Endothelial cell of umbilical vein (primary cell): ENCODE measurements at regions not wholly inside any gene's neighbourhood (a gene's known extent, or its start where the extent isn't known, plus 50 kb on each side); places are given as distances from the start of the nearest gene placed in this dataset.

Experiments
- BruUV-seq: library from RNA; stranded (reverse); fragments of 400-500 nt; replicated peaks from 2 replicates; lab custom pipeline; 2021; lab: Mats Ljungman, UMichigan
- CTCF ChIA-PET: fragments of 300-600, 350-600 bp; sonication (Branson Sonifier 250); formaldehyde crosslinking; loops from one replicate; lab custom pipeline; 2021; ENCODE audit warnings: antibody characterized with exemption, inconsistent platforms; lab: Charles Lee
- POLR2A ChIA-PET: fragments of 300-600, 350-600 bp; sonication (Branson Sonifier 250); formaldehyde crosslinking; loops from one replicate; lab custom pipeline; 2021; ENCODE audit warnings: antibody characterized with exemption, inconsistent platforms; lab: Charles Lee
- DNase-seq: peaks from one replicate; pipeline ENCODE4 v3.0.0-alpha.2; 2011; ENCODE audit warnings: low read depth, low spot score
- FAIRE-seq: peaks from 2 replicates; lab custom pipeline; 2011; peaks lifted over from hg19 to GRCh38; lab: Jason Lieb, UNC
- H2AFZ ChIP-seq: 2 replicates; pipeline ENCODE4 v1.6.0; 2012; ENCODE audit warnings: low read depth, low read length, control low read depth, inconsistent platforms
- H3K27ac ChIP-seq: 2 replicates; pipeline ENCODE4 v1.5.1; 2011; ENCODE audit warnings: low read depth, mild to moderate bottlenecking, control low read depth, low read length, moderate library complexity; ENCODE audit not compliant: insufficient read depth
- H3K27me3 ChIP-seq, 2 experiments: 2 replicates each; pipeline versions ENCODE4 v1.6.0 to v1.6.1; 2011; ENCODE audit warnings: low read length in 2 of 2, mixed read lengths in 1 of 2; ENCODE audit not compliant: control insufficient read depth in 2 of 2, insufficient read depth in 2 of 2
- H3K36me3 ChIP-seq, 2 experiments: 2 replicates in 1 of 2; 3 replicates in 1 of 2; pipeline ENCODE4 v1.5.1; 2011; ENCODE audit warnings: low read length in 2 of 2, mild to moderate bottlenecking in 1 of 2, moderate library complexity in 1 of 2; ENCODE audit not compliant: control insufficient read depth in 2 of 2, insufficient read depth in 2 of 2; ENCODE audit errors: extremely low read depth in 1 of 2
- H3K4me1 ChIP-seq: 3 replicates; pipeline ENCODE4 v1.5.1; 2011; ENCODE audit warnings: mild to moderate bottlenecking, low read length; ENCODE audit not compliant: control insufficient read depth, insufficient read depth; ENCODE audit errors: extremely low read depth
- H3K4me2 ChIP-seq: 2 replicates; pipeline ENCODE4 v1.6.1; 2011; ENCODE audit warnings: low read length, control low read depth, mixed read lengths; ENCODE audit not compliant: insufficient read depth
- H3K4me3 ChIP-seq, 3 experiments: fragments of 200-600 bp in 1 of 3; sonication (generic), shearing (Covaris generic) in 1 of 3; replicated peaks in 1 of 3; 2 replicates each; pipeline ENCODE4 v1.5.1; 2011 to 2016; ENCODE audit warnings: control low read depth in 3 of 3, low read length in 3 of 3, mild to moderate bottlenecking in 2 of 3, inconsistent platforms in 1 of 3, low read depth in 1 of 3, moderate library complexity in 1 of 3; ENCODE audit not compliant: insufficient read depth in 1 of 3
- H3K79me2 ChIP-seq: 2 replicates; pipeline ENCODE4 v1.6.0; 2012; ENCODE audit warnings: low read length, inconsistent platforms; ENCODE audit not compliant: control insufficient read depth, insufficient read depth
- H3K9ac ChIP-seq: replicated peaks from 2 replicates; pipeline ENCODE3; 2011; ENCODE audit warnings: low read length, control low read depth; ENCODE audit not compliant: insufficient read depth; ENCODE audit errors: extremely low read depth
- H3K9me1 ChIP-seq: replicated peaks from 3 replicates; pipeline ENCODE4 v1.6.0; 2011; ENCODE audit warnings: mild to moderate bottlenecking, low read length; ENCODE audit not compliant: control insufficient read depth, insufficient read depth; ENCODE audit errors: extremely low read depth
- H3K9me3 ChIP-seq: replicated peaks from 2 replicates; pipeline ENCODE4 v1.5.1; 2012; ENCODE audit warnings: low read length, inconsistent platforms; ENCODE audit not compliant: control insufficient read depth, insufficient read depth
- H4K20me1 ChIP-seq: replicated peaks from 2 replicates; pipeline ENCODE3; 2011; ENCODE audit warnings: mild to moderate bottlenecking, low read length; ENCODE audit not compliant: control insufficient read depth, insufficient read depth; ENCODE audit errors: extremely low read depth
- CTCF ChIP-seq, 2 donors: IDR thresholded peaks; 1 replicate in 1 of 2; 2 replicates in 1 of 2; pipeline ENCODE4 v1.5.1; 2011; ENCODE audit warnings: low read length in 2 of 2, mild to moderate bottlenecking in 2 of 2, moderate library complexity in 2 of 2, control low read depth in 1 of 2, inconsistent platforms in 1 of 2, low read depth in 1 of 2; ENCODE audit not compliant: insufficient read depth in 1 of 2; ENCODE audit errors: extremely low read depth in 1 of 2
- EZH2 ChIP-seq: IDR thresholded peaks from 2 replicates; pipeline ENCODE4 v1.6.1; 2012; ENCODE audit warnings: borderline replicate concordance, low read depth, mild to moderate bottlenecking, moderate library complexity, low read length, inconsistent platforms; ENCODE audit not compliant: severe bottlenecking
- FOS ChIP-seq: IDR thresholded peaks from 2 replicates; pipeline ENCODE4 v1.6.1; 2011; ENCODE audit warnings: mild to moderate bottlenecking, low read length, moderate library complexity, borderline replicate concordance; ENCODE audit not compliant: insufficient read depth
- GATA2 ChIP-seq: IDR thresholded peaks from 2 replicates; pipeline ENCODE4 v1.7.0; 2011; ENCODE audit warnings: low read depth, mild to moderate bottlenecking, moderate library complexity, mixed read lengths, low read length; ENCODE audit not compliant: insufficient read length, insufficient read depth
- JUN ChIP-seq: IDR thresholded peaks from 2 replicates; pipeline ENCODE4 v1.6.1; 2011; ENCODE audit warnings: borderline replicate concordance, low read depth; ENCODE audit not compliant: insufficient read length, insufficient read depth
- MAX ChIP-seq: IDR thresholded peaks from 2 replicates; pipeline ENCODE4 v1.6.1; 2011; ENCODE audit not compliant: insufficient read depth, insufficient read length
- MYC ChIP-seq: IDR thresholded peaks from one replicate; pipeline ENCODE4 v1.6.1; 2011; ENCODE audit warnings: mild to moderate bottlenecking, low read depth, low read length
- POLR2A ChIP-seq: IDR thresholded peaks from 2 replicates; pipeline ENCODE4 v1.6.1; 2012; ENCODE audit warnings: low read depth, mild to moderate bottlenecking, control low read depth, low read length
- POLR2AphosphoS5 ChIP-seq: IDR thresholded peaks from 2 replicates; pipeline ENCODE4 v1.6.1; 2012; ENCODE audit warnings: low read depth, mild to moderate bottlenecking, control low read depth, low read length, moderate library complexity; ENCODE audit not compliant: insufficient read depth
- dilution Hi-C: fragments of 300-500 bp; cut with MboI; formaldehyde crosslinking; loops from one replicate; pipeline ENCODE4 v1.15.0; 2019; ENCODE audit warnings: low sequenced_read_pairs; ENCODE audit not compliant: extremely low pct_ligation_motif_present
- intact Hi-C: fragments of 100-400 bp; cut with micrococcal nuclease; formaldehyde crosslinking; loops from one replicate; pipeline ENCODE4 v1.10.0; 2022

GRCh38 chr19:29375429-29376119 is 150.2 kb upstream of the VSTM2B start:
- Histone ChIP-seq H3K4me3 (no peak overlapping the region), H3K27ac (no peak overlapping the region), H3K27me3 (no peaks in the 10 kb centered on the region), H3K9me3 (peaks cover 8% of the 10 kb centered on the region), H3K4me1 (no peaks in the 10 kb centered on the region), H3K79me2 (no peaks in the 10 kb centered on the region), H3K9me1 (no peaks in the 10 kb centered on the region), H3K4me2 (no peak overlapping the region), H3K36me3 (no peaks in the 10 kb centered on the region), H3K9ac (no peak overlapping the region), H4K20me1 (no peaks in the 10 kb centered on the region), H2AFZ (no peak overlapping the region)
- no peak for TF ChIP-seq POLR2AphosphoS5
- TF ChIP-seq MAX, result no peak
- TF ChIP-seq GATA2, result no peak
- no peak for TF ChIP-seq FOS
- no peak for TF ChIP-seq EZH2
- no peak for TF ChIP-seq JUN
- TF ChIP-seq POLR2A, result no peak
- no peak for TF ChIP-seq CTCF (IDR thresholded peaks at IDR 0.05; ENCODE audit: extremely low read depth in 1 of 2, insufficient read depth in 1 of 2, low read depth in 1 of 2, low read length in 2 of 2)
- TF ChIP-seq MYC, result no peak
- ChIA-PET CTCF (no interaction called here), POLR2A (no interaction called here)
- dilution Hi-C loops (no loop called here), intact Hi-C loops (no loop called here)
- BruUV-seq, result no TSS peak
- FAIRE-seq (no peak), DNase-seq (no peak)
